Right ventricle myocardium inferior (tissue), 1 donor: ENCODE measurements at regions not wholly inside any gene's neighbourhood (a gene's known extent, or its start where the extent isn't known, plus 50 kb on each side); places are given as distances from the start of the nearest gene placed in this dataset.

Source experiments
- ATAC-seq: fragments of 200-7000 bp; cut with Tn5 transposase; one replicate; pipeline ENCODE4 v1.9.1; 2020; ENCODE audit warnings: mild to moderate bottlenecking, moderate library complexity
- DNase-seq: peaks from one replicate; pipeline ENCODE4 v3.0.0; 2021; ENCODE audit errors: missing footprints
- intact Hi-C: fragments of 100-400 bp; cut with DNase I; formaldehyde crosslinking; loops from one replicate; pipeline ENCODE4 v1.11.0; 2022
- donor health status: DM: no; HTN: yes; CAD: no; lungs with severe emphysema.

DNA sequence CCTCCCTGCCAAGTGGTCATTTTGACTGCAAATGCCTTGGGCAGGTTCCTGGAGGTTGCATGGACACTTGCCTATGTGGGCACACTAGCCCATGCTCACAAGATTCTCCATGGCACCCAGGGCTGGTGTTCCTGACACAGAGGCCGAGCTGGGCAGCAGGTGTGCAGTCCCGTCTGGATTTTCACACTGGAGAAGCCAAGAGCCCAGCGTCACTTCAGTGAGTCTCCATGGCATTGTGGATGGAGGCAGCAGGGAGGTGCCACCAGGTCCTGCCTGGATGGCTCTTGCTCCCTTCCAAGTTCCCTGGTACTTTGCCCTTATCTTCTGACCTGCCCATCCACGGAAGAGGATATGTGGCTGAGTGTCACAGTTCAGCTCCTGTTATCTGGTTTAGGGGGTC, 63.7 kb upstream of the PLCL2 start:
- intact Hi-C loops, result no loop called here
- no peak for DNase-seq
- ATAC-seq, result no peak

DNA sequence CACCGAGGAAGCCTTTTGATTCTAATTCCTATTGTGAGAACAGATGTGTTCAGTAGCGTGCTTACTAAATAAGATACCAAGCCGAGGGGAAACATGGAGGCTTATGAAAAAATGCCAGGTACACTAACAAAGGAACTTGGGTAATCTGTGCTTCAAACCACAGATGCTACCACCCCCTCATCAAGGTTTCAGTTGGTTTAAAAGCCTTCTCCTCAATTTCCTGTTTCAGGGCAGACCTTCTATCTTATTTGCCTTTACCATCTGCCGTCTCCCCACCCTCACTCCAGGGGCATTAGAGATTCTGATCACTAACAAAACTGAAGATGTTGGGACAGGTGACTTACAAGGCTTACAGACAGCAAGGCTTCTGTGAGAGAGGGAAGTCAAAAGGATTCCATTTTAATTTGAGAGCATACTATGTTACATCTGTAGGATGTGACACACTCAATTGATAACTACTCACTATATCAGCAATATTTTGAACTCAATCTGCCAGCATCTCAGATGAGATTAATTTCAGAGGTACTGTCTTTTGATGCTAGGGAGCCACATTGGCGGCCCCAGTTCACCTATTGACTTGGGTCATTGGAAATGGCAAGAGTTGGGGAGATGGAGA, 60.6 kb upstream of the PLCL2 start:
- DNase-seq (no peak), ATAC-seq (no peak)
- intact Hi-C loops, result no loop called here

GRCh38 chr3:16825617-16826204, 59.0 kb upstream of the PLCL2 start:
- DNase-seq (no peak), ATAC-seq (peak; percentile 44)
- intact Hi-C loops, result no loop called here

GRCh38 chr3:16828815-16829214, 55.9 kb upstream of the PLCL2 start:
- DNase-seq (no peak), ATAC-seq (no peak)
- intact Hi-C loops, result no loop called here

DNA sequence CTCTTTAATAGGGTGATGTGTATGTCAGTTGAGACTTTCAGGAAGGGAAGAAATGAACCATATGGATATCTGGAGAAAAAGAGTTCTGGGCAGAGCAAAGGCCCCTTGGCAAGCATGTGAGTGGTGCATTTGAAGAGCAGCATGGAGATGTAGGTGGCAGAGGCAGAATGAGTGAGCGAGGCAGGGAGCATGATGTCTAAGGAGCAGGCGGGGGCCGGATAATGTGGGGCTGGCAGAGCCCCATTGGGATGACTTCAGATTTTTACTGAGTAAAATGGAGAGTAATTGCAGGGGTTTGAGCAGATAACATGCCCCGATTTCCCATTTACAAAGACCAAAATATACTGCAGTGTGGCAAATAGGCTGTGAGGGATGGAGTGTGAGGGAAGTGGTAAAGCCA, 52.9 kb upstream of the PLCL2 start:
- ATAC-seq (no peak), DNase-seq (no peak)
- intact Hi-C loops, result no loop called here

DNA sequence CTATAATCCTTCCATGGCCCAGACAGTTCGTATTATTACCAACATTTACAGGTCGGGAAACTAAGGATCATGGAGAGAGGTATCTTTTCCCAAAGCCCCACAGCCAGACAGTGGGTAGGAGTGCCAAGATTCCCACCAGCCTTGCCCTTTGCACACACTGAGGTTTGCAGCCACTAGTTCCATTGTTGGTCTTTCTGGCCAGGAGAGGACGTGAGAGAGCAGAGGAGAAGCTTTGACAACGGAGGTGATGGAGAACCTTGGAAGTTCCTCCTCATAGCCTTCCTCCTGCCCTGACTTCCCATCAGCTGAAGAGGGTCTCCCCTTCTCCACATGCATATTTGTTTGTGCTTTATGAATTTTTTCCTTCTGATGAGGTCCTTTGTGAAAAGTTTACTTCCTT, 50.5 kb upstream of the PLCL2 start:
- no peak for ATAC-seq
- DNase-seq, result no peak
- intact Hi-C loops, result loop anchor here (2.0 kb wide), 1 partner anchor 49 kb away; no protein-coding TSS in a partner anchor

GRCh38 chr3:16834753-16835152, 50.0 kb upstream of the PLCL2 start:
- intact Hi-C loops, result loop anchor here (2.0 to 5.0 kb wide), 2 partner anchors 48 to 67 kb away; no protein-coding TSS in a partner anchor
- ATAC-seq (peak; percentile 86), DNase-seq (no peak)
